HG03139 (cell line): ENCODE measurements at regions not wholly inside any gene's neighbourhood (a gene's known extent, or its start where the extent isn't known, plus 50 kb on each side); places are given as distances from the start of the nearest gene placed in this dataset.
A peak's percentile ranks its signal among the peaks of the same experiment; 100 is the strongest.

Experiments used
- ATAC-seq: cut with Tn5 transposase; IDR thresholded peaks from one replicate; pipeline ENCODE4 v1.9.1; 2021; ENCODE audit not compliant: unreplicated experiment

DNA sequence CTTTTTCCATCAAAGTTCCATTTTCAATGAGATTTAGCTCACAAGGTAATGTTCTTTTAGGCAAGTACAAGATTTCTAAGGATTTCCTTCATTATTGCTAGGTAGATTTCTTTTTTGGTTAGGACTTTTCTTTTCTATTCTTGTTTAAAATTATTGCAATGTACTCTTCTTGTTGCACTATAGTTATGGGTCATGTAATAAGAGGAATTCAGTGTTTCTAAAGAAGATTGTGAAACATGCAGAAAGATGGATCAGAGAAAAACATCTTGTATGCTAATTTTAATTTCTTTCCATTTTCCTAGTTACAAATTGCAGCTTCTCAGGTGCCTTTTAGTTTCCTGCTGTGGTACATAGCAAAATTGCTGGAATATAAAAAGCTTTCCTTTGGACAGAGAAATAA lies 56.1 kb downstream of the BTG1 start:
- ATAC-seq: no peak

DNA sequence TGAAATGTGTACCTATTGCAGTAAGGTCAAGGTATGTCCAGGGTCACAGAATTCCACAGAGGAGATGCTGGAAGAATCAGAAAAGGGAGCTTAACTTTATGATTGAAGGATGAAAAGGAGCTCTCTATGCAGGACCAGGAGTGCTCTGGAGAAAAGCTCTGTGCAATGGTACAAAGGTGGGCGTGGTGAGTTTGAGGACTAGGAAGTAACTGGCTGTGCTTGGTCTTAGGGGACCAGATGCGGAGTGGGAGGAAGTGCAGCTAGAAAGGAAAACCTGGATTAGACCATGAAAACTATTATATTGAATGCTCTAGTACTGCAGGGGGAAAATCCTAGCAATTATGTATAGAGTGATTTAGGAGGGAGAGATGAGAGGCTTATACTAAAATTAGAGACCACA lies 56.8 kb downstream of the BTG1 start:
- no peak for ATAC-seq

DNA sequence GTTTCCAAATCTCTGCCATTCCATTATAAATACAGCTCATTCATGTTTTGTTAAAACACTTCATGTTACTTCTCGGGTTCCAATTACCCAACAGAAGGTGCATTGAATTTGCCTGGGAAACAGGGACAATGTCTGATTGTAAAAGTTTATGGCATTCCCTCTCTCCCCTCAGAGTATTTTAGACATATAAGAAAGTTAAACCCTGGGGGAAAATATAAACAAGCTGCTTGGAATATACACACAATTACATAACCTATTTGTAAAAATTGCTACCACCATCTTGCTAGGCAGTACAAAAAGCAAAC lies 60.0 kb downstream of the BTG1 start:
- no peak for ATAC-seq

DNA sequence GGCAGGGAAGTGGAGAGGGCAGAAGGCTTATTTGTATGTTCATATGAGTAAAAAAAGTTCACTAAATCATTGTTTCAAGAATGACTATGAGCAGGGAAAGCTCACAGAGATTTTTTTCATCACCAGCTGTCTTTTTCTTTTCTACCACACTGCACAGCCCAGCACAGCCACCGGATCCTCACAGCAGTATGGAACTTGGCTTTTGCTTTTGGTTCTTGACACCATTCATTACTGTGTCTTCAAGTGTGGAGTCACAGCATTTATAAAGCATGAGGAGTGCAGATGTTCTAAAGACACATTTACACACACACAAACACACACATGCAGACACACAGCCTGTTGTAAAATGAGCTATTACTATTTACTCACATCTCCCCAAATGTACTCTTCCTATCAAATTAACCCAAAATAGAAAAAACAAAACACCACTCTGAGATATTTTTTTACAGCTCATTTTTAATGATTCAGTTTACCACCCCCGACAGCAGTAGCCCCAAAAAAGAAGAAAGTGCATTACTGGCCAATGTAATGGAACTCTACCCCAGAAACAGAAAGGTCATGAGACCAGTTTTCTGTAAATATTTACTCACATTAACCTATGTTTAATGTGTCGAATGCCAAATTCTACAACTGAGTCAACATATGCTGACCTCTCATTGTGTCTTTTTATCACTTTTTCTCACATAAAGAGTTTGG lies 60.5 kb downstream of the BTG1 start:
- no peak for ATAC-seq

DNA sequence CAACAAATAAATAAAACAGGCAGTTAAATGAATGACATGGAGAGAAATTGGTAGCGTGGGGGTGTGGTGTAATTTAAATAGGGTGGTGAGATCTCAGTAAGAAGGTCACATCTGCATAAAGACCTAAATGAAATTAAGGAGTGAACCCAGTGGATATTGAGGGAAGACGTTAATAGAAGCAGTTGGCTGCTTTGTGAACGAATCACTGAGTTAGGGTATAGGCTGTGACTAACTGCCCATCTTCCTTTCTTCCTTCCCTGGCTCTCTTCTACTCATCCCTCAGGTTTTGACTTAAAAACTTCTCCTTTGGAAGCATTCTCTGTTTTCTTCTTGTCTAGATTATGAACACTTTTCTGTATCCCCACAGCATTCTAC lies 64.7 kb downstream of the BTG1 start:
- ATAC-seq: no peak

DNA sequence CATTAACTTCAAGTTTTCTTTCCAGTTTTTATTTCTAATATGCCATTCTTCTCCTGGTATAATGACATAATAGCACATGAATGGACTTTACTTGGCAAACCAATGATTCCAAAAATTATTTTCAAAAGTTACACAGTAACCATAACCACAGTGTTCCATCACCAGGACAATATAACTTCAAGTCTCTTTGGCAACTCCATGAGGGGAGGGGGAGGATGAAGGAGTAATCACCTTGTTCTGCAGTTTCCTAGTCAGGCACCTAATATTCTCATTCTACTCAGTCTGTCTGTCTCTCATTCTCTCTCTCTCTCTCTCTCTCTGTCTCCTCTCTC lies 66.6 kb downstream of the BTG1 start:
- no peak for ATAC-seq

DNA sequence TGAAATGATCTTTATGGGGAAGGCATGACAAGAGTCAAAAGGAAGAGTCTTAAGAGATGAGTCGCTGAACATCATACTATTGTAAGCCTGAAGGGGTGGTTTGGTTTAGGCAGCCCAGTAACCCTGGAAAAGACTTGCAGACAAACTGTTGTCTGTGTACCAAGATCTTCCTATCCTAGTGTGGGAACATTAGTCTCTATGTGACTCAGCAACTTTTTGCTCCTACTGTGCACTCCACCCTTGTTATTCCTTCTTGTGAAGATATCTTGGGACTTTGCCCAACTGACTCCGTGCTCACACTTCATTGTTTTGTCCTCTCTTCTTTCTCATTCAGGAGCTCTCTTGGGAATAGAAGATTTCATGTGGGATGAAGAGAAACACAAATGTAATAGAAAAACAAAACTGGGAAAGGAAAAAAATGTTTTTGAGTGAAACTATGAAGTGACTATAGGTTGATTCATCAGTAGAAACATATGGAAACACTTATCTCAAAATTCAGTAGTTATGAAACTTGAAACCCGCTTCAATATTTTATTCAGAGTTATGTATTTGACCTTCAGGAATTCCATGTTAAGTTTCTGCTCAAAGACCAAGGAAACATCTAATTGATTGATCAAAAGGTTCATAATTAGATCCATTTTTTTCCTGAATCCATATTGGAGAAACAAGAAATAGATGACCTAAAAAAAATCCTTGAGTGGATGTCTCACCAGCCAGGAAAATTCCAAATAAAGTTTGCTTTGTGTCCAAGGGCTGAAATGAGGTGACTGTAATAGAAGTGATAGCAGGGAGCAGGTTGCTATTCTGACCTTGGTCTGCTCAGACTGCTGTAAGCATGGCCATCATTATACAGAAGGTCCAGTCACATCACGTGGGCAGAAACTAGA lies 67.2 kb downstream of the BTG1 start:
- ATAC-seq: no peak

DNA sequence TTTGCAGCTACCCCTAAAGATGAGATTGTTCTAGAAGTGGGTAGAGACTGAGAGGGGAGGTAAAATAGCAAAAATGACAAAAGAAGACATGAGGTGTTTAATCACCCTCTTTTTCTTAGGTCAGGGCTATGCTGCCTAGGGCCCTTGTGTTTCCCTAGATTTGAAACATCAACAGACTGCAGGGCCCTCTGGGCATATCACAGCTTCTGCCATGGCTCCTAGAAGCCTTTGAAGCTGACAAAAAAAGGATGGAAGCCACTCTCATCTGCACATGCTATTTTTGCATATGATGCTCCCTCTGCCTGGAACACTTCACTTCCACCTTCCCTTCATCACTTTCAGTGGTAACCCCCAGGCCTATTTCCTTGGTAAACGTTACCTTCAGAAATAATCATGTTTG lies 68.1 kb downstream of the BTG1 start:
- ATAC-seq: no peak

DNA sequence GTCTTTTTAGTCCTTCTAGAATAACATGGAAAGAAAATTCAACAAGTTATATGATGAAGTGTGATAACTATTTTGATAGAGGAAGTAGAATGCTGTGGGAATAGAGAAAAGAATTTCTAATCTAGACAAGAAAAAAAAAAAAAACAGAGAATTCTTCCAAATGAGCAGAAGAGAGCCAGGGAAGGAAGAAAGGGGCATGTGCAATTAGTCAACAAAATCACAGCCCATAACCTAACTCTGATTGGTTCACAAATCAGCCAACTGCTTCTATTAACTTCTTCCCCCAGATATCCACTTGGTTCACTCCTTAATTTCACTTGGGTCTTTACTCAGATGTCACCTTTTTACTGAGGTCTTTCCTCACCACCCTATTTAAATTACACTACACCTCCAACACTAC lies 69.5 kb downstream of the BTG1 start:
- ATAC-seq: no peak

DNA sequence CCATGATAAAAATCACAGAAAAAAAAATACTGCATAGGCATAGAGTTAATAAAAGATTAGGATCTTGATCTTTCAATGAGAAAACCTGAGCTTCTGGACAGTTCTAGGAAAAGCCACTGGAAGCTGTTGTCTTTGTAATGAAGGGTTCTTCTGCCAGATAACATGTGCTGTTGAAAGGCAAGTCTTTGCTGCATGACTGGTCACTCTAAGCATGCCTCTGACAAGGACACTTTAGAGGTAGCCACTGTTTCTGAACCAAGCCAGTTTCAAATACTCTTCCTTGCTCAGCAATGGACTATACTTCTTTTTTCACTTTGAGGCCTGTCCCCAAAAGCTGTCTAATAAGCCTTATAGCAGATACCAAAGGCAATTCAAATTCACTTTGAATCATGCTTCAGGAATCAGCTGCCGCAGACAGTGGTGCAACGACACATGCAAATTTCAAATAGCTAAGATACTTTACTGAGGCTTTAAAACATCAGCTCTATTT lies 70.2 kb downstream of the BTG1 start:
- ATAC-seq: no peak

DNA sequence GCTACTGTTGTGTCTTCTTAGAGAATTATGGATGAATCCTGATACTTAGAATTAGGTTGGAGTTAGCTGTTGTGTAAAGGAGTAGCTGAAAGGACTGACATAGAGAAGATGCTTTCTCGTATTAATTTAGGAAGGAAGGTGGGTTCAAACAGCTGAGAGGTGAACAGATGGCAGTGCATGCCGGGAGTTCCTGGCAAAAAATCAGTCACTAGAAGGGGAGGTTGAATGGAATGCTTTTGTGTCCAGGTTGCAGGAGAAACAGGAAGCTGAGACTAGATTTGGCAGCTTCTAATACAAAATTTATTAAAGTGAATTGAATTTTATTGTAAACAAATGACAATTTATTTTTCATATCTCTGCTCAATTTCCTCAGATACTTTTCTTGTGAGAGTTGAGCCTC lies 70.8 kb downstream of the BTG1 start:
- ATAC-seq: no peak

DNA sequence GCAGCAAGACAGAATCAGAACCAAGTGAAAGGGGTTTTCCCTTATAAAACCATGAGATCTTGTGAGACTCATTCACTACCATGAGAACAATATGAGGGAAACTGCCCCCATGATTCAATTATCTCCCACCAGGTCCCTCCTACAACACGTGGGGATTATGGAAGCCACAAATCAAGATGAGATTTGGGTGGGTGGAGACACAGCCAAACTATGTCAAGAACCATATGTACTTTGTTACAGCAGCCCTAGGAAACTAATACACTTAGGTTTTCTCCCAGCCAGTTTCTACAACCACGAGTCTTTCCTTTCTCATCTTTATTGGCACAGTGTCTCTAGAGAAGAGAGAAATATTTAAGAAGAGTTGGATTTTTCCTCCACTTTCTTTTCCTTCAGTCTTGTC lies 72.6 kb downstream of the BTG1 start:
- no peak for ATAC-seq

DNA sequence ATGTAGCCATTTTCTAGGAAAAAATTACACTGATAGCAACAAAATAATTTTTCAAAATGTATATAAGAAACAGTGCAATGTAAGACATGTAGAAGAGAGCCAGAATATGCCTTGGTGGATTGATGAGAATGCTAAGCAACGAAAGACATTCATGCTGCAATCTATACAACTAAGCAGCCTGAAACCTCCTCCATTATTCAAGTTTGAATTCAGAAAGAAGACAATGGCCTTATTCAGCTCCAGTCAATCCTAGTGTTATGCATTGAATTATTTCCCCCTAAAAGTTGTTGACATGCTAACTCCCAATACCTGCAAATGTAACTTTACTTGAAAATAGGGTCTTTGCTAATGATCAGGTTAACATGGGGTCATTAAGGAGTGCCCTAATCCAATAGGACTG lies 73.5 kb downstream of the BTG1 start:
- no peak for ATAC-seq

DNA sequence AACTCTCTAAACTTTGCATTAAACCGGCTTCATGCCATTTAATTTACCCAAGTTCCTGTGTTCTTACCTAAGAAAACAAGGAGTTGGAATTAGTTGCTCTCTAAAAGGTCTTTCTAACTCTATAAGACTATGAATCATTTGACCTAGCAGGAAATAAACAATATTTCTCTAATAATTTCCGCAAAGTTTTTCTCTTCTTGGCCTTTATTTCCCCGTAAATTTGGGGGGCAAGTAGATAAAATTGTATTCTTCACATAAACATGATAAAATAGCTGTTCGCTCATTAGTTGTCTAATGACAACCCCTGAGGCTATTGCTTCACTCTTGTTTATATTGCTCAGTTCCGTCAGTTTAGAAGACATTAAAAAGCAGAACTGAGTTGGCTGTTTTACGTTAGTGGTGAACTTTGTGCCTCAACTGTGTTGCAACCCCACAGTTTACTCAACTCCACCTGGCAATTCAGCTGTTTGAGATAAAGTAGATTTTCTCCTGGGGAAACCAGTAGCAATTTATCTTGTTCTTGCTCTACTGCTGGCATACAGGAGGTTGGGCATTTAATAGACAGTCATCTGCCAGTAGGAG lies 74.7 kb downstream of the BTG1 start:
- no peak for ATAC-seq

DNA sequence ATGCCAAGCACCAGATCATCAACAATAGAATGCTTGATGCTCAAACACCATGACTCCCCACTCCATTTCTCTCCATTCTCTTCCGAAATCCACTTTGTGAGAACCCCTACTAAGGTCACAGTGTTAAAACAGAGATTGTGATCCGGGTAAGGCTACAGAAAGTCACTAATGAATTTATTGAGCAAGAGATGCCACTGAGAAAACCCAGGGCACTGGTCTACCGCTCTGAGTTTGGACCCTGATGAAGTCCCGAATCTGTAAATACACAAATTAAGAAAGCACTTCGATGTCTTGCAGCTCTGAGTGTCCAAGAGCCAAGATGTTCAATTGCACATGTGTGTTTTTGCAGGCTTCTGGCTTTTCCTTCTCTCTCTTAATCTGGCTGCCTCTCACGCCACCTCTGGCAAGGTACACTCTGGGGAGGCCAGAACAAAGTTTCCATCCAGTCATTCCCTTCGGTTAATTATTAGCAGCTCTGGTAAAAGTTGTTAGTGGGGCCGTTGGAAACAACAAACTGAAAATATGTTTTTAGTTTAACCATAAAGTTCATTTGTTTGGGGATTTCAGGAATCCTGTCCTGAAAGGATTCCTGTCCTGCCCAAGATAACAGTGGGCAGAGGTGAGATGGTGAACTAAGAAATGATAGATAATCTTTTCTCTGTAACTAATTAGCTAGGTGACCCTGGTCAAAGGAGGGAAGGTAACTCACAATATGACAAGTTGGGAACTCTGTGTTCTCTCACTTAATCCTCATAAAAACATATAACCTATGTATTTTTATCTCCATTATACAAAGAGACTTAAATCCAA lies 75.4 kb downstream of the BTG1 start:
- no peak for ATAC-seq

DNA sequence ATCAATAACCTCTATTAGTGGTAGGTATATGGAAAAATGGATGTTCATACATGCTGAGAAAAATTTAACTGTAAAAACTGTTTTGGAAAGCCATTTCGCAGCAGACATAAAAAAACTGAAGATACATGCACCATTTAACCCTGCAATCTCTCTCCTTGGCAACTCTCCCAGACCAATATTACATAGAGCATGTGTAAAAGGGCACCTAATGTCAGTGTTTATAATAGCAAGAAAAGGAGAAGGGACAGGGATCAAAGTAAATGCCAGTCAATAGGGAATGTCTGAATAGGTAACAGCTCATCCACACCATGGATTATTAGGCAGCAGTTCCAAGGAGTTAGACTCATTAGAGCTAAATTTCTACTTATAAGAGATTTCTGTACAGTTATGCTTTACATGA lies 77.2 kb downstream of the BTG1 start:
- no peak for ATAC-seq

DNA sequence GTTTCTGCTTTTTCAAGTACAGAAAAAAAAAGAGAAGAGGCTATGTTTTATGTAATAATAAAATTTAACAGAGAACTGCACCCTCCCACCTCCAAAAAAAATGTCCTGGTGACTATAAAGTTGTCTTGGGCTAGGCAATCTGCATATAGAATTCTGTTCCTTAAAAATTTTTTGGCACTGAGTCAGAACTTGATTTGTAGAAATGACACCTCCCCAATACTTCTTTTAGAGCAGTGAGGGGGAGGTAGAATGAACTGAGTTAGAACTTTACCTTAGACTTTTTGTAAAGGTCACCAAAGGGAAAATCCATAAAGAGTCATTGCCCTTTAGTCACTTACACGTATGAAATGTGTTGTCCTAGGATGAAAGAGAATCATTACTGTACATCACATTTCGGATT lies 80.0 kb downstream of the BTG1 start:
- no peak for ATAC-seq

DNA sequence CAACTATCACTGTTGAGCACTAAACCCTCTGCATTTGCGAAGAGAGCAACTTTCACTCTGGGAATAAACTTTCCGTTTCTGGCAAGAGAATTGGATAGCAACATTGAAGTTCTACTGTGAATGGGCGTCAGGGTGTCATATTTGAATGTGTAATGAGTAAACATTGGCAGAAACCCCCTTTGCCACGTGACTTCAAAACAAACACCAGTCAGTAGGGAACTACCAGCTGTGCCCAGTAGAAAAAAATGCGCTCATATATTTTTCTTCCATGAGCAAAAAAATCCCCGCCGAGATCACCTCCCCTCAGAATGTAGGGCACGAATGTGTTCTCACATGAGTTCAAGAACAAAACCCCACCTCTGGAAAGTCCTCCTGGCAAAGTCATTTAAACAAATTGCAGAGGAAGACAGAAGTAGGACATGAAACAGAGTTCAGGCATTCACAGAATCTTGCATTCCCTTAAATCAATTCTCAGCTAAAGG lies 80.6 kb downstream of the BTG1 start:
- ATAC-seq: peak; percentile 57

DNA sequence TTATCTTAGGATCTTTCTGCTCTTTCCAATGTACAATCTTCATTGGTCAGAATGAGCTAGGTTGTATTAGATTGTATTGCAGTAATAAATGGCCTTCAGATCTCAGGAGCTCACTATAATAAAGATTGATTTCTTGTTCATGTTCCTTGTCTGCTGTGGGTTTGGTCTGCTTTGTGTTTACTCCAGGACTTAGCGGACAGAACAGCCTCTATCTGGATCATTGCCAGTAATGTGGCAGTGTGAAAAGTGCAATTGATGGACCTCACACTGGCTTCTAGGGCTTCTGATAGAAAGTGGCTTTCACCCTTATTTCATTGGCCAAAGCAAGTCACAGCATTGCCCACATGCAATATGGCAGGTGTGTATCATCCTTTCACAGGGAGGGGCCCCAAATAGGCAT lies 81.2 kb downstream of the BTG1 start:
- no peak for ATAC-seq

DNA sequence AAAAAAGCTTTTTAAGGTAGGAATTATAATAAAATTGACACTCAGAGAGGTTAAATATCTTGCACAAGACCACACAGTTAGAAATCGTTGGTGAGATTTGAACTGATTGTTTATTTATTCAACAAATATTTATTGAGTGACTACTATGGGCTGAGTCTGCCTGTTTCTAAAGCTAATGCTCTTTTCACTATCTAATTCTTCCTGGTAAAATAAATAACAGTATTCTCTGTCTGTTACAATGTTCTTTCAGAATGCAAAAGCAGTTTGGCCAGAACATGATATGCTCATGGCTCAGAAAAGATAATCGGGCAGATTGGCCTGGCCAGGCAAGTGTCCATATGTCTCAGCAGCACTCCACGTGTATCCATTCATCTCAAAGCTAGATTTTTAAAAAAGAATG lies 82.0 kb downstream of the BTG1 start:
- no peak for ATAC-seq
